ENCODE measurements at regions not wholly inside any gene's neighbourhood (a gene's known extent, or its start where the extent isn't known, plus 50 kb on each side); places are given as distances from the start of the nearest gene placed in this dataset.
"Not testable (repeated sequence)": the region's sequence is repeated elsewhere in the genome, so short reads cannot be mapped to it uniquely, and the experiment has no call there.

DNA sequence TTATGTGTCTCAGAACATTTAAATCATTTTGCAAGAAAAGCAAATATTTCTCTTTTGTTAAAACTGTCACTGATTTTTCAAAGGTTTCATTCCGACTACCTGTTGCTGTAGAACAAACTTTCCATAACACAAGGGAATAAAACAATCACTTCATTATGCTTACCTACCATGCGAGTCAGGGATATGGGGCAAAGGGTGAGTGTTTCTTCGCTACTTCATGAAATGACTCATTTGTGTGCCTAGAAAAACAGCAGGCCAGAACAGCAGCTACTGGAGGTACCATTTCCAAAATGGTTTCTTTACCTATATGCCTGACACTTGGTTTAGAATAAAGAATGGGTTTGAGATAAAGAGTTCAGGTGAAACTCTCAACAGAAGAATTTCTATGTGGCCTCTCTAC is 712.5 kb downstream of the PLOD2 start:
- Mint-ChIP-seq H3K4me1 (no peaks in the 10 kb centered on the region), H3K27ac (no peak overlapping the region), H3K36me3 (no peaks in the 10 kb centered on the region), H3K27me3 (no peaks in the 10 kb centered on the region), H3K9me3 (peaks cover 2% of the 10 kb centered on the region), H3K4me3 (no peak overlapping the region)
- no peak for DNase-seq

DNA sequence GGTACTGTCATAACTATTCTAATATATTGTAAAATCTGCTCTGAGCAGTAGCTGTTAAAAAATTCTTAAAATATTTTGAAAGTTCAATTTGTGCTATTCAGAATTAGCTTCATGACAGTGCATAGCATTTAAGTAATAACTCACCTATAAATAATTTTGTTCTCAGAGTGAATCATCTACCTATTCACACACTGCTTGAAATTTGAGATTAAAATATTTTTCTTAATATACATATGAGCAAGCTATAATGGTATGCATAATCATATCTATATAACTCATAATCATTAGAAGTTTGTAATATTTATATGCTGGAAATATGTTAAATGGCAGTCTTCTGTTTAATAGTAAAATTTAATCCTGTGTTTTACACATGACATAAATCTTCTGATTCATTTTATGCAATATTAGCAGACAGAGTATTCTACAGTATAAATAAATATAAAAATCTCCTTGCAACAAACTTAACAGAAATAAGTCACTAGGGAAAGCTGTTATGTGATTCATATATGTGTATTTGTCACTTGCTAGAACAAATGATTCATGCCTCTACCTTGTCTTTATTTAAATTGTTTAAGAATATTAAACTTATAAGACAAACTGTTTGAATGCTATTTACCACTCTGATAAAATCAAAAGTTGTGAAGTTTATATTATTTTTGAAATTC is 710.8 kb downstream of the PLOD2 start:
- H3K4me3 Mint-ChIP-seq: no peak overlapping the region
- H3K4me1 Mint-ChIP-seq: no peaks in the 10 kb centered on the region
- no peak for DNase-seq
- H3K9me3 Mint-ChIP-seq: peaks cover 2% of the 10 kb centered on the region
- no peak overlapping the region for H3K27ac Mint-ChIP-seq
- no peaks in the 10 kb centered on the region for H3K36me3 Mint-ChIP-seq
- H3K27me3 Mint-ChIP-seq: no peaks in the 10 kb centered on the region

DNA sequence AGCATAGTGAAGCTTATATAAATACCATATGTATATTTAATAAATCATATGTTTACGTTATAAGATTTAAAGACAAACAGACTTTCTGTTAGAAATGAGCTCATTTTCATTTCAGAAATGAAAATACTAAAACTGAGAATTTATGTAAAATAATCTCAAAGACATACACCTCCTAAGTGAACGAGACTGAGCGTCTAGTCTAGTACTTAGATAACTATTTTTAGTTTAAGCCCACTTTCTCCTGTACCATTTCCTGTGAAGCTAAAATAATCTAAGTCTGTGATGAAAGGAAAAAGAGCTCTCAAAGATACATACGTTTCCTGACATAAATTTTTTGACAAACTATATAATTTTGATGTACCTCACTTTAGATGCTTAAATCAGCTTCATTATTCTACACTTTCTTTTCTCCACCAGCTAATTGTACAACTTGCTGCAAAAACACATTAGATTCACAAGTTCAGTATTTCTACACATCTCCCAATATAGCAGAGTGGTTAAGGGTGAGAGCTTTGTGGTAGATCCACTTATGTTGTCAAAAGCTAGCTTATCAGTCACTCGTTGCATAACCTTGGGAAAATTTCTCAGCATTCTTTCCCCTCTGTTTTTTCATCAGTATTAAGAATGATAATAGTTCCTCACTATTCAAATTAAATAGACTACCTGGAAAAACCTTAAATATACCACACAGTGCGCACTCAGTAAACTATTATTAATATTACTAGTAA is 703.0 kb downstream of the PLOD2 start:
- DNase-seq: no peak
- Mint-ChIP-seq H3K27ac (no peak overlapping the region), H3K27me3 (no peaks in the 10 kb centered on the region), H3K9me3 (no peaks in the 10 kb centered on the region), H3K4me1 (no peaks in the 10 kb centered on the region), H3K4me3 (no peak overlapping the region), H3K36me3 (no peaks in the 10 kb centered on the region)

DNA sequence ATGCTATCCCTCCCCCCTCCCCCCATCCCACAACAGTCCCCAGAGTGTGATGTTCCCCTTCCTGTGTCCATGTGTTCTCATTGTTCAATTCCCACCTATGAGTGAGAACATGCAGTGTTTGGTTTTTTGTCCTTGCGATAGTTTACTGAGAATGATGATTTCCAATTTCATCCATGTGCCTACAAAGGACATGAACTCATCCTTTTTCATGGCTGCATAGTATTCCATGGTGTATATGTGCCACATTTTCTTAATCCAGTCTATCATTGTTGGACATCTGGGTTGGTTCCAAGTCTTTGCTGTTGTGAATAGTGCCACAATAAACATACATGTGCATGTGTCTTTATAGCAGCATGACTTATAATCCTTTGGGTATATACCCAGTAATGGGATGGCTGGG is 701.3 kb downstream of the PLOD2 start:
- H3K4me1 Mint-ChIP-seq, DNase-seq, H3K9me3 Mint-ChIP-seq, H3K27ac Mint-ChIP-seq, H3K36me3 Mint-ChIP-seq, H3K27me3 Mint-ChIP-seq, H3K4me3 Mint-ChIP-seq: not testable (repeated sequence)

DNA sequence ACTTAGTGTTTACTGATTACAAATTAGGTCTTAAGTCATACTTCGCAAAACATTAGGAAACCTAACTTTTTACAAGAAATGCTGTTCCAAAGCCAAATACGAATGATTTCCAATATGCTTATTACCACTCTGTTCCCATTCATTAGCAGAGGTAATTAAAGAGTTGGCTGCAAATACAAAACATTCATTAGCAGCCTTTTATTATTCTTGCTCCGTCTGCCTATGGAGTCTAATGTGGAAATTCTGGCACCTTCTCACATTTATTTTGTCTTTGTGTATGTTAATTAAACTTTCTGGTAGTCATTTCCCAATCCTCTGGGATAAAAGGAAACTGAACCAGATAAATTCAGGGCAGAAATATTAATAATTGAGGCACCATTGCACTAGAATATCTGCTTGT is 689.0 kb downstream of the PLOD2 start:
- H3K36me3 Mint-ChIP-seq: no peaks in the 10 kb centered on the region
- no peaks in the 10 kb centered on the region for H3K27me3 Mint-ChIP-seq
- no peak for DNase-seq
- peaks cover 1% of the 10 kb centered on the region for H3K9me3 Mint-ChIP-seq
- no peaks in the 10 kb centered on the region for H3K4me1 Mint-ChIP-seq
- no peak overlapping the region for H3K4me3 Mint-ChIP-seq
- H3K27ac Mint-ChIP-seq: no peak overlapping the region

DNA sequence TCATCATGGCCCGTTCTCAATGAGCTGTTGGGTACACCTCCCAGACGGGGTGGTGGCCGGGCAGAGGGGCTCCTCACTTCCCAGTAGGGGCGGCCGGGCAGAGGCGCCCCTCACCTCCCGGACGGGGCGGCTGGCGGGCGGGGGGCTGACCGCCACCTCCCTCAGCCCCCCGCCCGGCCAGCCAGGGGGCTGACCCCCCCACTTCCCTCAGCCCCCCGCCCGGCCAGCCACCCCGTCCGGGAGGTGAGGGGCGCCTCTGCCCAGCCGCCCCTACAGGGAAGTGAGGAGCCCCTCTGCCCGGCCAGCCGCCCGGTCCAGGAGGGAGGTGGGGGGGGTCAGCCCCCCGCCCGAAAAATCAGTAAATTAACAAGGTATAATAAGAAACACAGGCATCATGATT is 678.2 kb downstream of the PLOD2 start:
- not testable (repeated sequence) for H3K4me3 Mint-ChIP-seq, DNase-seq, H3K36me3 Mint-ChIP-seq, H3K4me1 Mint-ChIP-seq, H3K27ac Mint-ChIP-seq, H3K9me3 Mint-ChIP-seq, H3K27me3 Mint-ChIP-seq

DNA sequence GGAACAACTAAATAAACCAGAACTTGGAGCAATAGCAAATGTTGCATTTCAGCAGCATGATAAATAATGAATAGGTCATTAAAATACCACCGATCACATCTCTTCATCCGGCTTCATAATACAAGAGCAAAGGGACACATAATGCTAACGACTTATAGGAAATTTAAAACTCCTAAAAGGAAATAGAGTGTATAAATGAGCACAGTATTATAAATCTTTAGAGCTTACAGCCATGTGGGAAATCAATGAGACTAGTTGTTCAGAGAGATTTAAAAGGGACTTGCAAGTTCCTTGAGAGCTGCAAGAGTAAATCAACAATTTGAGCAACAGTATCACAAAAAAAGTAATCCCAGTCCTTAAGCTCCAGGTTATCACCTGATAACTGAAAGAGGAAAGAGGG is 677.0 kb downstream of the PLOD2 start:
- H3K27me3 Mint-ChIP-seq: no peaks in the 10 kb centered on the region
- no peaks in the 10 kb centered on the region for H3K36me3 Mint-ChIP-seq
- no peak for DNase-seq
- H3K9me3 Mint-ChIP-seq: no peaks in the 10 kb centered on the region
- no peak overlapping the region for H3K4me3 Mint-ChIP-seq
- H3K4me1 Mint-ChIP-seq: no peaks in the 10 kb centered on the region
- no peak overlapping the region for H3K27ac Mint-ChIP-seq

DNA sequence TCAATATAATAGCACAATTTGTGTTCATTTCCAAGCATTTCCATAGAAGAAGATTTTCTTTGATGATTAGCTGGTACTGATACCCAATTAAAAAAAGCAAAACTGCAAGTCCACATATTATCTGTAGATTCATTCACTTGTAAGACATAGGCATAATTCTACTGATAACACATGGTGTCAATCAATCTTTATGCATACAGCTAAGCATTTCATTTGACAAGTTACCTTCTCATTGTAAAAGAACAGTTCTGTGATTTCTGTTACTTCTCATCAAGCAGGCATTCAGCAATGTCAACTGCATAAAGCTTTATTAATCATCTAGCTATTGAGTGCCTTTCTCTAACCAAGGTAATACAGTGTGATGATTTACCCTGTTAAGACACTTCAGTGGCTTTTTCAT is 672.0 kb downstream of the PLOD2 start:
- Mint-ChIP-seq H3K27me3 (no peaks in the 10 kb centered on the region), H3K9me3 (no peaks in the 10 kb centered on the region), H3K27ac (no peak overlapping the region), H3K4me3 (no peak overlapping the region), H3K4me1 (no peaks in the 10 kb centered on the region), H3K36me3 (no peaks in the 10 kb centered on the region)
- no peak for DNase-seq

DNA sequence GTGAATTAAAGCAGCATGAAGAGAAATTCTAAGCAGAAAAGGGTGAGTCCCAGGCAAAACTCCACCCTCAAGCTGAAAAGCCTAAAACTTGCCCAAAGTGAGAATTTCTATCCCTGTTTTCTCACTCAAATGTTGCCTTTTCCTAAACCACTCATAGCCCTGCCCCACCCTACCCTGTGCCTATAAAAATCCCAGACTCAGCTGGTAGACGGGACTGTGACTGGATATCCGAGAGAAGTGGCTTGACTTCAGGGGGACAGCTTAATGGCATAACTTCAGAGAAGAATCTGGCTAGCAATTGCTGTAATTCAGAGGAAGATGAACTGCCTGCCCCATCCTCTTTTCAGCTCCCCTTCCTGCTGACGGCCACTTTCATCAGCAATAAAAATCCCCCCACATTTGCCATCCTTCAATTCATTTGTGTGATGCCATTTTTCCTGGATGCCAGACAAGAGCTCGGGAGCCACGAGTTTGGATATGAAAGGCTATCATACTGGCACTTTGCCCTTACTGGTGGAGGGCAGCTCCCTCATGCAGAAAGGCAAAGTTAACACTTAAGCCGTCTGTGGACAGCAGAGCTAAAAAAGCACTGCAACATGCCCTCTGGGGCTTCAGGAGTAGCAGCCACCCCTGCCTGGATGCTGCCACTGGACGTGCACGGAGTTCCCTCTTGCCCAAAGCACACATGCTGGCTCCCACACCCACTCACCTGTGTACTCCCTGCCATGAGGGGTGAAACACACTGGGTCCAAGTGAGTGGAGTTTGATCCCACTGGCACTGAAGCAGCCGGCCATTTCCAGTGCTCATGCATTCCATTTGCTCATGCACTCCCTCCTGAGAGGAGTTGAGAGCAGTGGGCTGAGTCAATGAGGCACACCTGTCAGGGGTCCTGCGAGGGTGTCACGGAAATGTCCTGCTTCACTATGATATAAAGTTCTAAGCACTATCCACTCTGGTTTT is 670.6 kb downstream of the PLOD2 start:
- H3K4me3 Mint-ChIP-seq: no peak overlapping the region
- H3K9me3 Mint-ChIP-seq: no peaks in the 10 kb centered on the region
- H3K36me3 Mint-ChIP-seq: no peaks in the 10 kb centered on the region
- H3K27ac Mint-ChIP-seq: no peak overlapping the region
- H3K4me1 Mint-ChIP-seq: no peaks in the 10 kb centered on the region
- DNase-seq: no peak
- no peaks in the 10 kb centered on the region for H3K27me3 Mint-ChIP-seq

DNA sequence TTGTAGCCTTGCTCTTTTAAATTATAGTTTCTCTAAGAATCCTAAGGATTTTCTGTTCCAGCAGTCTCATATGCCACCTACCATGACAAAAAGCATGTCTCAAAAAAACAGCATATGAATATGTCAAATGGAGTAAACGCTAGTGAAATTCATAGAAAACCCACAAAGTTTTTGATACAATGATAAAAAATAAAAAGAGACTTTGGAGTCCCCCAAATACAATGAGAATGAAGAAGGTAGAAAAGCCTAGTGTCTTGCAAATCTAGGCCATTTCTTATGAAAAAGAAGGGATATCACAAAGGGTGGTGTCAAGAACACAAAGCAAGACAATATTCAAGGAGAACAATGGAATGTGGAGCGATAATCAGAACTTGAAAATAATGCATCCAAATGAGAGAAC is 668.5 kb downstream of the PLOD2 start:
- no peak for DNase-seq
- Mint-ChIP-seq H3K4me1 (no peaks in the 10 kb centered on the region), H3K36me3 (no peaks in the 10 kb centered on the region), H3K27ac (no peak overlapping the region), H3K9me3 (peaks cover 1% of the 10 kb centered on the region), H3K27me3 (no peaks in the 10 kb centered on the region), H3K4me3 (no peak overlapping the region)

DNA sequence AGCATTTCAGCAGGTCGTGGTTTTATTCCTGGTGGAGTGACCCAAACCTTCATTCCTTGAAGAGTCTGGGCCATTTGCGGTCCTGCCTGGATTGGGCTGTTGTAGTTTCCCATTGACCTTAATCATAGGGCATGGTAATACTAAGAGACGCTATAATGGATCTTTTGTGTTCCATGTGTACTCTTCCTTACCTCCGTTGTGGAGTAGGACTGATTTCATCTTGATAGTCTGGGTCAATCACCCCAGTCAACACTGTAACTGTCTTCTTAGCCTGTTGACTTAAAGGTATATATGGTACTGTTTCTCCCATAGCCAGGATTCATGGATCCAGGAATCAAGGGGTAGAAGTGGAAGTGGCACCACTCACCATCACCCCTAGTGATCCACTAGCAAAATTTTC is 643.6 kb downstream of the PLOD2 start:
- not testable (repeated sequence) for H3K27me3 Mint-ChIP-seq, DNase-seq, H3K9me3 Mint-ChIP-seq, H3K4me3 Mint-ChIP-seq, H3K27ac Mint-ChIP-seq, H3K4me1 Mint-ChIP-seq, H3K36me3 Mint-ChIP-seq

DNA sequence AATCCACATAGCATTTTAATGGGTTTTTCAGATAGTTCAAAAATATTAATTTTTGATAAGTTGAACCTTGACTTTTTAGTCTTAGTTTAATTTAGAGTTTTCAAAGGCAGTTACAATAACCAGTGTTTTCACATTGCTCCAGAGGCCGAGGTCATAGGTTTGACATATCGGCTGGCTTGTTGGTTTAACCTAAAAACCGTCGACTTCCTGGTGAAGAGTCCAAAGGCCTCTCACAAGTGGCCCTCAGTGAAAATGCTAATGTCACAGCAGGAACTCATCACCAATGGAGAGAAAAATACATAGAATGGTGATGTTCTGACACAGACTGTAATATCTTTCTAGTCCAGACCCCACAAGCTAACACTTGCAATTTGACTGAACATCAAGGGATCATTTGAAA is 642.3 kb downstream of the PLOD2 start:
- no peaks in the 10 kb centered on the region for H3K9me3 Mint-ChIP-seq
- H3K4me1 Mint-ChIP-seq: no peaks in the 10 kb centered on the region
- H3K4me3 Mint-ChIP-seq: no peak overlapping the region
- H3K36me3 Mint-ChIP-seq: no peaks in the 10 kb centered on the region
- no peaks in the 10 kb centered on the region for H3K27me3 Mint-ChIP-seq
- no peak for DNase-seq
- no peak overlapping the region for H3K27ac Mint-ChIP-seq

DNA sequence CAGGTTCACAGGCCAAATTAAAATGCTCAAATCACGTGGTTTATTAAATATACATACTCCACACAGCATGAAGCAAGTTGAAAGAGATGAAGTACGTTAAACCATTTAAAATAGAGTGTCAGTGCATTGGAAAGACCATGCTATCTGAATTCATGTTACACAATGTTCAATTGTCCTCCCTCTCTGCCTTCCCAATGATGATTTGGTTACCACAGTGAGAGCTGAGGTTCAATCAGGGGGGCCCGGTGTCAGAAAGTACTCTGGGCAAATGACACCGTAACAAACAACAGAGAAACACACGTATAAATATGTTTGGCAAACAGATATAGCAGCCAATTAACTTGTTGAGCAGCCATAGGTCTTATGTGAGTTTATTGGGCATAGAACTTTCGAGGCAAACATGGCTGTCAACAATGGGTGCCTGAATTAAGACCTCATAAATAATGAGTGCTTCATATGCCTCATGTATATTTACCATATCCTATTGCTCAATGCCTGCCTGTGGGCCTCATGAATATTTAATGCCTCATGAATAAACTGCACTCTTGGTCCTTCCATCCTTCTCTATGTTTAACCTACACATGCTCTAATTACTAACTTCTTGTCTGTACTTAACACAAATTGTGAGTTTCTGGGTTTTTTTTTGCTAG is 641.5 kb downstream of the PLOD2 start:
- H3K4me3 Mint-ChIP-seq: no peak overlapping the region
- no peaks in the 10 kb centered on the region for H3K4me1 Mint-ChIP-seq
- DNase-seq: no peak
- no peaks in the 10 kb centered on the region for H3K27me3 Mint-ChIP-seq
- no peak overlapping the region for H3K27ac Mint-ChIP-seq
- H3K9me3 Mint-ChIP-seq: no peaks in the 10 kb centered on the region
- H3K36me3 Mint-ChIP-seq: no peaks in the 10 kb centered on the region

DNA sequence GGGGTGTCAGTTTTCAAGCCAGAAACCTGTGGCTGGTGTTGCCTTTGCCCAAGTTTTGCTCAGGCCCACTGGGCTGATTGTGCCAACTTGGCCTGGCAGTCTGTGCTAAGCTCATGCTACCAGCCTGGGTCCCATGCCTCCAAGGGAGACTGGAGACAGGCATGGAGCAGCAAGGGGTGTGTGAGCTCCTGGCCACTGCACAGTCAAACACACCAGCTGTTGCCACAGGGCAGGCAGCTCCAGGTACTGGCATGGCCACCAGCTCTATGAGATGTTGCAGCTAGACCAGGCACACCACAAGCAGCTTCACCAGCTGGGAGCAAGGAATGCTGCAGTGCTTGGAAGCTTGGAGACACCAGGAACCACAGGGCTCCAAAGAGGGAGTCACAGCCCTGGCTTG is 638.8 kb downstream of the PLOD2 start:
- H3K9me3 Mint-ChIP-seq: no peaks in the 10 kb centered on the region
- H3K27ac Mint-ChIP-seq: no peak overlapping the region
- no peaks in the 10 kb centered on the region for H3K36me3 Mint-ChIP-seq
- no peak for DNase-seq
- H3K4me3 Mint-ChIP-seq: no peak overlapping the region
- H3K4me1 Mint-ChIP-seq: no peaks in the 10 kb centered on the region
- H3K27me3 Mint-ChIP-seq: no peaks in the 10 kb centered on the region
